ENCODE measurements at regions not wholly inside any gene's neighbourhood (a gene's known extent, or its start where the extent isn't known, plus 50 kb on each side); places are given as distances from the start of the nearest gene placed in this dataset.

DNA sequence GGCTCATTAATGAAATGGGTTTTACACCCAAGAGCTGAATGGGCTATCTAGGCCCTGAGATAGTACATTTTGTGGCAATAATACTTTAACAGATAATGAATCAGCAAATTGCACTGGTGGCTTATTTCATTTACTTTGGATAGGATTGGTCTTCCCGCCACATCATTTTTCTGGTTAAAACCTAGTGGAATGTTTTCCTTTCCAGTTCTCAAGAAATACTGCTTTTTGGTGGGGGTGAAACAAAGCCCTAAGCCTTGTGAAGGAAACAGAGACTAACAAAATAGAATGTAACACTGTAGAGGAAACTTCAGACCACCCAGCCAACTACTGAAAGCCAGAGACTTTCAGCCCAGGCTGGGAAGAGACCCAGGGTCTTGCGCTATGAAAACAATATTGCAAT, 172.2 kb downstream of the HHIPL2 start:
- CTCF ChIA-PET (ENCODE audit: partially characterized antibody), result interaction anchor here (1.1 to 1.9 kb wide), 2 partner anchors 11 to 279 kb away, joined by 3 to 4 read pairs; no protein-coding TSS in a partner anchor
- H3K9ac ChIP-seq (replicated peaks in 1 of 4; ENCODE audit: extremely low read depth in 1 of 4, low read depth in 3 of 4, low read length in 3 of 4), result no peak overlapping the region
- H4K8ac ChIP-seq (ENCODE audit: extremely low read depth, insufficient read depth, low read length), result no peak overlapping the region
- H3K18ac ChIP-seq (ENCODE audit: extremely low read depth, low read length), result no peak overlapping the region
- no peak overlapping the region for H3K56ac ChIP-seq (replicated peaks; ENCODE audit: insufficient read length, low read depth, low read length)
- no peak overlapping the region for H4K5ac ChIP-seq (ENCODE audit: insufficient read length, low read depth, low read length)
- 0 out of 4 replicates have a peak, but pooled peaks cover 0 to 3% of the 10 kb centered on the region in 2 experiments for H3K9me3 ChIP-seq (ENCODE audit: insufficient read depth in 2 of 2, low read depth in 1 of 2, low read length in 1 of 2)
- no peak overlapping the region for H3K4me3 ChIP-seq (ENCODE audit: extremely low read depth in 1 of 4, insufficient read depth in 2 of 4, low read depth in 3 of 4, low read length in 4 of 4)
- H3K79me1 ChIP-seq (ENCODE audit: low read depth, low read length), result no peaks in the 10 kb centered on the region
- 100% methylated on average over 2 of the region's 2 CpGs; no CpG with 5 or more reads in 1 of the 2 experiments for WGBS, 2 experiments (ENCODE audit: extremely low coverage in 1 of 2, insufficient coverage in 1 of 2, insufficient read length in 1 of 2, insufficient replicate concordance in 2 of 2, low coverage in 1 of 2, low lambda C conversion rate in 2 of 2, missing lambda C conversion rate in 1 of 2)
- DNase-seq (ENCODE audit: low read depth in 1 of 2, low spot score in 2 of 2) (no peak), FAIRE-seq (no peak)
- no peak overlapping the region for H3K4me2 ChIP-seq (ENCODE audit: insufficient read depth in 1 of 2, low read depth in 2 of 2, low read length in 2 of 2)
- no peak overlapping the region for H3K4ac ChIP-seq (replicated peaks; ENCODE audit: insufficient read length, low read depth, low read length)
- H3K79me2 ChIP-seq (ENCODE audit: control insufficient read depth in 1 of 2, insufficient read depth in 2 of 2, low read length in 2 of 2), result no peaks in the 10 kb centered on the region
- no peaks in the 10 kb centered on the region for H3K23me2 ChIP-seq (ENCODE audit: low read depth, low read length)
- H3K4me1 ChIP-seq (replicated peaks in 1 of 4; ENCODE audit: control insufficient read depth in 3 of 4, insufficient read depth in 4 of 4, low read length in 3 of 4), result no peaks in the 10 kb centered on the region; a peak in 1 of 7 replicates
- H4K91ac ChIP-seq (replicated peaks; ENCODE audit: insufficient read length, low read length), result no peak overlapping the region
- H2BK12ac ChIP-seq (ENCODE audit: low read depth, low read length), result no peak overlapping the region
- no peak overlapping the region for H2BK120ac ChIP-seq (replicated peaks; ENCODE audit: low read depth, low read length)
- H4K20me1 ChIP-seq (replicated peaks in 1 of 2; ENCODE audit: control insufficient read depth in 1 of 2, insufficient read depth in 2 of 2, low read length in 2 of 2), result no peaks in the 10 kb centered on the region
- no peak overlapping the region for H2BK5ac ChIP-seq (ENCODE audit: low read depth, low read length)
- no peaks in the 10 kb centered on the region for H3K36me3 ChIP-seq (ENCODE audit: control insufficient read depth in 2 of 4, insufficient read depth in 4 of 4, low read length in 3 of 4)
- H2BK20ac ChIP-seq (ENCODE audit: low read length), result no peak overlapping the region
- no peak overlapping the region for H3K14ac ChIP-seq (ENCODE audit: insufficient read length)
- no peaks in the 10 kb centered on the region; a peak in 1 of 7 replicates for H3K27me3 ChIP-seq (replicated peaks in 1 of 4; ENCODE audit: control insufficient read depth in 3 of 4, extremely low read depth in 1 of 4, insufficient read depth in 3 of 4, low read length in 3 of 4)
- POLR2A ChIA-PET (ENCODE audit: partially characterized antibody), result no interaction called here
- no peak overlapping the region for H3K27ac ChIP-seq (ENCODE audit: low read depth, low read length)
- H2BK15ac ChIP-seq (ENCODE audit: low read length), result no peak overlapping the region
- no peak overlapping the region for H3K23ac ChIP-seq (ENCODE audit: insufficient read length)
- H2AK5ac ChIP-seq (ENCODE audit: low read depth, low read length), result no peak overlapping the region
- no peak overlapping the region for H2AFZ ChIP-seq (ENCODE audit: low read length)
- TF ChIP-seq HDAC6 (IDR thresholded peaks at IDR 0.05; ENCODE audit: low read depth, low read length) (no peak), ZNF274 (IDR thresholded peaks at IDR 0.05; ENCODE audit: borderline replicate concordance, extremely low read depth, low read length) (no peak), SIRT6 (IDR thresholded peaks at IDR 0.05; ENCODE audit: low read length) (no peak), SRF (IDR thresholded peaks at IDR 0.05; ENCODE audit: low read depth, low read length) (no peak), SAP30 (IDR thresholded peaks at IDR 0.05; ENCODE audit: insufficient read depth, insufficient replicate concordance, low read length) (no peak), EP300 (IDR thresholded peaks at IDR 0.05; ENCODE audit: borderline replicate concordance in 1 of 2, low read depth in 2 of 2, low read length in 2 of 2) (no peak), SIX5 (IDR thresholded peaks at IDR 0.05; ENCODE audit: low read depth, low read length) (no peak), PHF8 (conservative IDR thresholded peaks at IDR 0.05; ENCODE audit: low read depth, low read length) (no peak), CHD2 (IDR thresholded peaks at IDR 0.05; ENCODE audit: low read length) (no peak), YY1 (IDR thresholded peaks at IDR 0.05; ENCODE audit: low read depth, low read length) (no peak)

All from H1 (cell line).